HuH-7 (cell line): ENCODE measurements at regions not wholly inside any gene's neighbourhood (a gene's known extent, or its start where the extent isn't known, plus 50 kb on each side); places are given as distances from the start of the nearest gene placed in this dataset.

ENCODE experiments used
- DNase-seq: peaks from one replicate; pipeline ENCODE4 v3.0.0; 2011; ENCODE audit warnings: low spot score

DNA sequence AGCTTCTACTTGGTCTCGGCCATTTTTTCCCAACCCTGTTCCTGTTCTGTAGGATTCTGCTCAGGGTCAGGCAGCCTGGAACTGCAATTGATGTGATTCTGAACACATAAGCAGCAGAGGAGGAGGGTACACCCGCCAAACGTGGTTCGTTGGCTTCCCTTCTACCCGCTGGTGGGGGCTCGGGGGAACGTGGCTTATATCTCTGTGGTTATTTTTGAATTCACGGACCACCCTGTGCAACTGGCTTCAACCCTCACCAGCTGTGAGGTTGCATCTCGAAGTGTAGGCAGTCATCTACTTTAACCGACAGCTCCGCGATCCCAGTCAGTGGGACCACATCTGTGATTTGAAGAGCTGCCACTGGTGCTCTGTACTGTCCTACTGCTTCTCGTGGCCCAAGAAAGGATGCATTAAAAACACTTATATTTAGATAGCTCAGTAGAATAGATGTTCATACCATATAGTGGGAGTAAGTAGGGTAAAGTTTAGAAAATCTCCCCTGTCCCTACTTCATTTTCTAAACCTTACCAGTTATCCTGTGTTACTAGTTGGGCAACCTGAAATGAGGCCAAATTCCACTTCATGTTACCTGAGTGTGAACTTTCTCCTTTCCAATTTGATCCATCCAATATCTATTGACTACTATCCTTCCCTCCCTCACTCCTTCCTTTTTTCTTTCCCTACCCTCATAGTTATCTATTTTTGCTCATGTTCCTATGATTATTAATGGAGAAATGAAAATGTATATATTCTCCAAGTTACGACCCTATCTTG lies 80.4 kb upstream of the BCOR start:
- DNase-seq, result no peak

DNA sequence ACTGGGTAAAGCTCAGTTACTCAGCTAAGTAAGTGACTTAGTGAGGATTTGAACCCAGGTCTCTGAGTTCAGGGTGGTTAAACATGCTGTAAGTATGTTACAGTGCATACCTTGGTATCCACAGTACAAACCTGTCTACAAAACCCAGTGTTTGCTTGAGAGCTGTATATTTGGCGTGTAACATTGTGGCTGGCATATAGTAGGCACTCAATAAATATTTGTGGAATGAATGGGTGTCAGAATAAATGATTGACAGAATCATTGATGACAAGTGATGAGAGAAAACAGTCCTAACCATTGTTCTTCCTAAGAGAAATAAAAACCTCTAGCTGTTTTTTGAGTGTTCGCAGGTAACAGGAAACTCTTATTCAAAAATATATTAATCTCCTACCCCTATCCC lies 79.7 kb upstream of the BCOR start:
- no peak for DNase-seq

DNA sequence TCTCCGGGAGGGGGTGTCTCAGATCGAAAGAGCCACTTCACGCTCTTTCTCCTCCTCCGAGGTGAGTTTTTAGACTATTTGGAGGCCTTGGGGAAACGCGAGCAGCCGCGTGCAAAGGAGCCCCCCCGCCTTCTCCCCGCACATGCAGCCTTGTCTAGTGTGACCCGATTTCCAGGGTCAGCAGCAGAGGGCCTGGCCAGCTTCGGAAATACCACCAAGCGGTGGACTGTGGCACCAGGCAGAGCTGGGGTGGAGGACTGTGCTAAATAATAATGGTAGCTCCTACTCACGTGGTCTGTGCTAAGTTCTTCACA lies 79.3 kb upstream of the BCOR start:
- no peak for DNase-seq

DNA sequence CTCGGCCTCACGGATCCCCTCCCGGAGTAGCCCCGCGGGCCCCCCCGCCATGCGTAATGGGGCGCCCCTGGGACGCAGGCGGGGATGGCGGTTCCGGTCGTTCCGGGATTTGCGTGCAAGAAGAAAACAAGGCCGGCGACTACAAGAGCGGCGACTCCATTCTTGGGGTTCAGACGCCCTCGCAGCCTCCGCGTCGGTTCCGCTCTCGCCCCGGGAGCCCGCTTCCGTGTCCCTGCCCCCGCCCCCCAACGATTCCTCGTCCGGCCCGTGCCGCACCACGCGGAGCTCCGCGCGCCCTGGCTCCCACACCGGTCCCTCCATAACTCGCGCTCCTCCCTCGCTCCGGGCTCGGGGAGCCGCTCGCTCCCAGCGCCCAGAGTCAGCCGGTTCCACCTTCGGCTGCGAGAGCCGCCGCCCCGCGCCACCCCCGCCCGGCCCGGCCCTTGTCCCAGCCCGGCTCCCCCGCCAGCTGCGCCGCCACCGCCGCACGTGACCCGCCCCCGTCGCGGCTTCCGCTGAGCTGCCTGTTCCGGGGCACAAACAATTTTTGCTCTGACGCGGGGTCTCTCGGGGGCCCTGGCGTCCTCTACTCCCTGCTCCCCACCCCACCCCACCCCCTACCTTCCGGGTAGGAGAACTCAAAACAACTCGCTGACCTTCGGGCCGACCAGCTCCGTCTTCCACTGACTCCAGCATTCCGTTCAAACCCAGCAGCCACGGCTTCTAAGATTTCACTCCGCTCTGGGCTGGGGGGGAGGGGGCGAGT lies 78.8 kb upstream of the BCOR start:
- DNase-seq, result no peak

DNA sequence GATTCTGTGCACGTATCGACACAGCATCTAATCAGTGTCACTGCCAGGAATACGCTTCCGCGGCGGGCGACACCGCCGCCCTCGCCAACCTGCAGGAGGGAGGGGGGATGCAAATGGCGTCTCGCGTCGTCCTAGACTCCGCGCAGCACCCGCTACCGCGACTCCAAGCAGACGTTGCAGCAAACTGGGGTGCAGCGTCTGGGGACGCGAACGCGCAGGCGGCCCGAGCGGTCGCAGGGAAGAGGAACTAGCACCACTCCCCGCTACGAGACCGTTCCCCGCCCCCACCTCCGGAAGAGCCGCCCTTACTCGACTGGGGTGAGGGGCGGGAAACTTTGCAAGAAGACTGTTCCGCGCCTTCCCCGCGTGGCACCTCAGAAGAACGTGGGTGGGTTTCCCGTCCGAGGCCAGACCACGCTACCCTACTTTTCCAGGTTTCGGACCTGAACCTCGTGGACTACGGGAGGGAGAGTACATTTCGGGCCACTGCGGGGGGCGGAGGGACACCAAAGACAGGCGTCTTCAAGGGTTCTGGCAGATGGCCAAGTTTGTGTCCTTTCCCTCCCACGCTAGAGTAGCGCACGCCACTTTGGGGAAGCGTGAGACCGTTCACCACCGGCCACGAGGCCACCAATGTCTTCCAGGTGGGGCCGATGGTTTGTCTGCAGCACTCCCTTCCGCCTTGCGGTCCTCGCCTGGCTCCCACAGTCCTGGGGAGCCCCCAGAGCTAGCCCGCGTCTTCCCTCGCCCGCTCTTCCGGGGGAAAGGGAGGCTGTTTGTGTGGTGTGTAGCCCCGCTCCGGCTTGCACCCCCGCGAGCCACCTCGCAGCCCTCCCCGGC lies 78.0 kb upstream of the BCOR start:
- DNase-seq, result no peak

DNA sequence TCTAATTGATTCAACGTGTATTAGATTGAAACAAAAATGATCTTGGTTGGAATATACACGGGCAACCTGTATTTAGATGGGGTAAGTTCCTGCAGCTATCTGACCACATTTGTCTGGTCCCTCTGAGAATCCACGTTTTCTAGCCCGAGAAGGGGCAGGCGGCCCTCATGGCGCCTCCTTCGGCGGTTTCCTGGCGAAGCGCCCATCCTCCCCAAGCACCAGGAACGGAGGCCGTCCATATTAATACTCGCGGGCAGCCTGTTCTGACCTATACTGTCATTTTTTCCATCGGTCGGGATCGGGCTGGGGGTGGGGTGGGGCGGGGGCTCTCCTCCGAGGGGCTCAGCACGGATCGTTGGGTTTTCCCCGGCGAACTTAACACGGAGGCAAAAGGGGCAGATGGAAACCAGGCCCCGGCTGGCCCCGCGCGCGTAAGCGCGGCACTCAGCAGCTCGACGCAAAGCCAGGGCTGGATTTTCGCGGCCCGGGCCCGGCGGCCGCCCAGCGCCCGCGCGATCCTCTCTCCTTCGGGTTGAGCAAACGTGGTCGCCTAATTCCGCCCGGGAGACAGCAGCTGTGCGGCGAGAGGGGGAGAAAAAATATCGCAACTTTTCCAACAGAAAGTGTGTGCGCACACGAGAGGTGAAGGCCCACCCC lies 77.2 kb upstream of the BCOR start:
- no peak for DNase-seq

DNA sequence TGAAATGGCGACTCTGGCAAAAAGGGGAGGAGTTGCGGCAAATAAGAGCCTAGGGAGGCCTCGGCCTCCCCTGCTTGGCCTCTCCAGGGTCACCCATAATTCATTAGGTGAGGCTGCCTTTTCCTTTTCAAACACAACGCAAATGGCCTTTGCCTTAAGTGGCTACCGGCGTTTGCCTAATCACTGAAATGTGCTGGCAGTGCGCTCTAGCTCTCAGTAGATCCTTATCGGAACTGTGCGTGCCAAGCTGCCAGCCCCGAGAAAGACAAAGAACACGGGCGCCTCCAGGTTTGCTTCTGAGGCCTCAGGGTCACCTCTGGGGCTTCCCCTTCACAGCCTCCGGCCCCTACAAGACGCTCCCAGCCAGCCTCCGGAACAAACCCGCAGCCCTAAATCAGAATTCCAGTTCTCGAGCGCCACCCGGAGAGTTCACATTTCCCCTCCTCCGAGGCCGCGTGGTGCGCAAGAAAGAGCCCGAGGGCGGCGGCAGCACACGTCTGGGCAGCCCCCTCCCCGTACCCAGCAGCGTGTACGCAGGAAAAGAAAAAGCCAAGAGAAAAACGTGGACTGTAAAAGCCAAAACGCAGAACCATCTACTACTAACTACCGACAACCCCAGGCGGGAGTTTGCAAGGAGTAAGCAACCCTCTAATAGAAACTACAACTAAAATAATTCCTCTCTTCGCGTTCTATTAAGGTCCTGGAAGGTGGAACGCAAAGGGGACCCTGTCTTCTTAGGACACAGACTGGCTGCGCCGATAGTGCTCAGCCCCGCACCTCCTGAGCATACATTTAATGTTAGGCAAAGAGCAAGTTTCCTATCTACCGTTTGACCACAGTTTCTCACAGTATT lies 76.5 kb upstream of the BCOR start:
- DNase-seq, result no peak

DNA sequence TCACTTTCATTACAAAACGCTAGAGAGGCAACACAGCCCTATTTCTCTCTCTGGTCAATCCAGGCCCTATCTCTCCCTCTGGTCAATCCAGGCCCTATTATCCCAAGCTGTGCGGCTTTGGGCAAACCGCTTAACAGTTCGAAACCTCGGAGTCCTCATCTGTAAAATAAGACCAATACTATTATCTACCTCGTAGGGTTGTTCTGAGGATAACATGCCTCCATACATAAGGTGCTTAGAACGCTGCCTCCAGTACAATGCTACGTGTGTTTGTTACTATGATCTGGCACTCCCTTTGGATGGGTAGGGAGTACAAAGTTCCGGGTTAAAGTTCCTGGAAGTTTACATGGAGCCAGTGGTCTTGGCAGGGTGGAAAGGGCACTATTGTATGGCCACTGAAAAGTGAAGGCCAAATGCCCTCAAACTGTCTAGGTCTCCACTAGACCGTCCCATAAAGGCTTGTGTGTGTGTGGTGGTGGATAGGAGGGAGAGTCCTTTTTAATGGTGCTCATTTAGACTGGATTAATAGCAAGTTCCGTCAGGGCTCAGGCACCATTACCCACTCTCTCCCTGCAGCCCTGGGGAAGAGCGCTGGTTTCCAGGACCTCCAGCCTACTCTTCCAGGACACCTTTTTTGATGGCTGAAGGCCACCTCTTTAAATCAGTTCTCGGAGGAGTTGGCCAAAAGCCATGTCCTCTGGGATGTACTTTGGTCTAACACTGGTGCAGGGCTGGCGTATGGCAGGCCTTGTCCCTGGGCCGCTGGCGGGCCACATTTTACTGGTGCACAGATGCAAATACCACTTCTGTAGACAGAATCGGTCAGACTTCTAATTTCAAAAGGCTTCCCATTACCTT lies 75.6 kb upstream of the BCOR start:
- DNase-seq, result no peak

DNA sequence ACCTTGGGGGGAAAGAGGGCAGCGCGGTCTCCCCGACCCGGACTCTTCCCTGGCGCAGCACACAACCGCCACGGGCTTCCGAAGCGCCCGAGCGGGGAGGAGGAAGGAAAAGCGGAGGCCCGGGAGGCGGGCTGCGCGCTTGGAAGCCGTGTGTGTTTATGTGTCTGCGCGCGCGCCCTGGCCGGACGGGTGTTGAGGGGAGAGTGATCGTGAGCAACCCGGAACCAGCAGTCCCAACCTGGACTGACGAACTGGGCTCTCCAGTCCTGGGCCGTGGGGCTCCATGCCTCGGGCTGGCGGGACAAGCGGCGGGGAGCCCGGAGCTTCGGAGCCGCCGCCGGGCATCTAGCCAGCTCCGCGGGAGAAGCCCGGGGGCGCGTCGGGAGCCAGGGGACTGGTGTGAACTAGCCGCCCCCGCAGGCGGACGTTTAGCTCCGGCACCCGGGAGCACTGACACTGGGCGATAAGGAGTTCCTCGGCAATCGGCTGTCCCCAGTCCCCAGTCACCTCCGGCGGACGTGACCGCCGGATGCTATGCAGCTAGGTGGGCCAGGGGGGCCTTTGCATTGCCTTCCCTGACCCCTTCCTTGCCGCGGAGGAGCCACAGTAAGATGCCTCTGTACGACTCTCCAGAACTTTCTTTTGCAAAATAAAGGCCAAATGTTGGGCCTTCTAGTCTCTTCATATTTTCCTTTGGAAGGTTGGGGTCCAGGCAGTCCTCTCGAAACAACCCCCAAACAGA lies 74.8 kb upstream of the BCOR start:
- DNase-seq, result no peak

DNA sequence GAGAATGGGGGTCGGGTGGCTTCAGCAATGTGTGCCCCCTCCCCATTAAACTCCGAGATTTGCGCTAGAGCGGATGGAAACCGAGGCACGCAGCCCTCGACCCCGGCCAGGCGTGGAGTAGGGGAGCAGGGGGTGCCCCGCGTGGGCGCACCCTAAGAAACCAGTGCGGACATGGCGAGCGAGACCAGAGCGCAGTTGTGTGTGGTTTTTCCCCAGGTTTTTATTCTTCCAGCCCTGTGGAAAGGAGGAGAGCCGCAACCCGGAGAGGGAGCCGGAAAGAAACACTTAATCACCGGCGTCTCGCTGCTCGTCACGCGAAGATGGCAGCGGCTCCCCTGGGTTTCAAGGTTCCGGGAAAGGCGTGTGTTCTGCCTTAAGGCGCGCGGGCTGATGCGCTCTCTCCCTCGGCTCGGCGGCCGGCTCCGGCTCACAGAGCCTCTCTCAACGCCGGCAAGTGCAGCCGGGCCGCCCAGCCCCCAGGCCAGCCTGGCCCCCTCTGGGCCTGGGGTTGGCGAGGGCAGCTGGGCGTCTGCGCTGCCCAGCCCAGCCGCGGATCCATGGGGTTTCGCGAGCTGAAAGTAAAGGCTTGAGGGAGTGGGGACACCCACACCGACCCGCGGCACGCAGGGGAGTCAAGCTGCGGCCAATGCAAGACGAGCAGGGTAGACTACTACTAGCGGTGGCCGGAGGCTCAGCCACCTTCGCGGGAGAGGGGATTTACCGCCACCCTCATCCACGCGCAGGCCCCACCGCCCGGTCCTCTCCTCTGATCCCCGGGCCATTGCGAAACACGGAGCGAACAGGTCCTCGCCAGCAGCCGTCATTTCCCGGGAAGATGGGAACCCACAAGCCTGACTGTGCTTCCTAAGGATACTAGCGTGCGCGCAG lies 74.0 kb upstream of the BCOR start:
- no peak for DNase-seq

DNA sequence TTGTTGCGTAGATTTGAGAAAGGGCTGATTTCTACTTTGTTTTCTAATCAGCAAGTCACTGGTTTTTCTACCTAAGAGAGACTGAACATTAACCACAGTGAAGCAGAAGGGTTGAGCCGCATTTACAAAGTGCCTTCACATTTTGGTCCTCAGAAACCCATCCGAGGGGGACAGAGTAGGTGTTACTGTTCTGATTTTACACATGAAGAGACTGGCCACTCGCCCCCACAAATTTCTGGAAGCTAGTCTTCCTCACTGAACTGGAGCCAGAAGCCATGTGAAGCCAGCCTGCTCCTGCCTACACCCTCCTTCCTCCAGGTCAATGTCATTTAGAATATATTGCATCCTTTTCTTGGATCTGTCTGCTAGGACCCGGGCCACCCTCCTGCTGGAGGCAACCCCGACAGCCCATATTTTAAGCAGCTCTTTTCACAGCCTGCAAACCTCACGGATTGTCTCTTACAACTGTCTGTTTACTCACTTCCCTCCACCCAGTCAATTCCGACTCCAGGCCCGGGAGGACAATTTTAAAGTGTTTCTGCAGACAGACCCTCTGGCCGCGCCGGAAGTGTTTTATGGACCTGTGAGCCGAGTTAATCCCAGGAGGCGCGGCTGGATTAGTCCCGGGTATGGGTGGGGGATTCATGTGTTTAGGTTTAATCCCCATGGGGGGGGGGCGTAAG lies 73.2 kb upstream of the BCOR start:
- DNase-seq, result no peak

DNA sequence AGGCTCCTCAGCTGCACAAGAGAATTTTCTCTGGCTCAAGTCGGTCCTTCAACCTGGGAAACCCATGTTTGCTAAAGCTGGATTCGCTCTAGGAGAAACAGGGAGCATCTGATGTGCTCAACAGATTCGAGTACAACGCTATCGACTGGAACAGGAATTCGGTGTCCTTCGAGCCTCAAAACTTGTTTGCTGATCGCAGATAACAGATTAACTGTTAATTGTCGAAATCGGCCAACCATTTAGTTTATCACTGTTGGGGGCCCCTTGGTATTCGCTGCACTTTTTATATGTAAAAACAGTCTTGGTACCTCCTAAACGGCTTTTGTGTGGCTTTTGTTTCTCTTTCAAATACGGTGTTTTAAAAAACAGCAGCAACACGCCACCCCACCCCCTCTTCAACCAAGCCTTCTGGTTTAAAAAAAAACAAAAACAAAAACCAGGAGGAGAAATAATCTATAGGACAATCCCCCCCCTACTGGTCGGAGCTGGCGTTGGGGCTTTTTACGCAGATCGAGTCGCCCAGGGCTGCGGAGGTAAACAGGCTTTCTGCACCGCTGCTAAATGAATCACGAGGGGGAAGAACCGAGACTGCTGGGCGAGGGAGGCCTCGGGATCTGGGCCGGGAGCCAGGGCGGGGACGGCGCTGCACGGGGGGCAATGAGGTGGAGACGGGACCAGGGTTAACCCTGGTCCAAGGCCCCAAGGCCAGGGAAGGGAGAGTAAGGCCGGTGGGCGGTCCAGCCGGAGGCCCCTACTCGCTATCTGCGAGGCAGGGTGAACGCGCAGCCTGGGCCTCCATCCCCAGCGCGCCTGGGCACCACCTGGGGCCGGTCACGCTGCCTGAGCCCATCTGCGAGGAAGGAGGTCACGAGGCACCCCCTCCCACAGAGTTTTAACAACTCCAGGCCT lies 71.7 kb upstream of the BCOR start:
- peak; percentile 82 for DNase-seq

DNA sequence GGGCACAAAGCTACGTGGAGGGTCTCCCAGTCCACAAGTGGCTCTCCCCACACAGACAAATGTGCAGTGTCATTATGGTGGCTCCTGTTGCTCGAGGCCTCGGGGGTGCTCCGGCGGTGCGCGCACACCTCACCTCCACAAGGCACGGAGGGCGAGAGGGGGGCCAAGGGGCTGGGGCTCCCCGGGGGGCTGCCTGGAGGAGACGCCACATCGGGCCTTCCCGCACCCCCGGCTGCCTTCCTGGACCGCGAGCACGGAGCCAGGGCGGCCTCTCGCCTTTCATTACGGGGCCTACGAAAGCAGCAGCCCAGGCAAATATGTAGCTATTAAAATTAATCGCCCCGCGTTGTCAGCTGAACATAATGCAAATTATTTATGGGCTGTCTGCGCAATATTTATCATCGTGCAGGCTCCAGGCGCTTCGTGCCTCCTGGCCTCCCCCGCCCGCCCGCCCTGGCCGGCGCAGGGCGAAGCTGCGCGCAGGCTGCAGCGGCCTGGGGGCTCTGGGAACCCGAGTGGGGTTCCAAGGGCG lies 70.8 kb upstream of the BCOR start:
- DNase-seq, result no peak

DNA sequence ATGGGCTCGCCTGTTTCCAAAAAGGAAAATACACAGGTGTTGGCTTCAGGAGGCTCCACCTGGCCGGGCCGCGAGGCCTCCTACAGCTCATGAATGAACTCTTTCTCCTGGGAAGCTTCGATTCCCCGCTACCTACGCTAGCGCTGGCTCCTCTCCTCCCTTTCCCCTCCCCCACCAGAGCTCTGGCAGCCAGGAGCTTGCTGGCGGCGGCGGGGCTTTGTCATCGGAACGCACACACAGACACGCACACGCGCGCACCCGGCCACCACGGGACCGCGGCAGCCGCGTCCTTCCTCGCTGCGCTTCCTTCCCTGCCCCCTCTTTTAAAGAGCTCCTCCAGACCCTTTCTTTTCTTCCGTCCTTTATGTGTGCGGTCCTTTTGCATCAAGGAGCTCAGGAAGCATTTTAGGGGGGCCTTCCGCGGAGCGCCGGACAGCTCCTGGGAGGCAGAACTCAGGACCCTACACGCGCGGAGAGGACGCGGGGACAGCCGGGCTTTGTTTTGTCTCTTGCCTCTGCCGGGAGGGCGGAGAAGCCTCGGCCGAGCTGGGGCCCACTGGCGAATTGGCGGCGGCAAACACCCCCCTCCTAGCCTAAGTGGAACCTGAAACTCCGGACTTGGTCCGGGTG lies 70.2 kb upstream of the BCOR start:
- DNase-seq, result no peak

DNA sequence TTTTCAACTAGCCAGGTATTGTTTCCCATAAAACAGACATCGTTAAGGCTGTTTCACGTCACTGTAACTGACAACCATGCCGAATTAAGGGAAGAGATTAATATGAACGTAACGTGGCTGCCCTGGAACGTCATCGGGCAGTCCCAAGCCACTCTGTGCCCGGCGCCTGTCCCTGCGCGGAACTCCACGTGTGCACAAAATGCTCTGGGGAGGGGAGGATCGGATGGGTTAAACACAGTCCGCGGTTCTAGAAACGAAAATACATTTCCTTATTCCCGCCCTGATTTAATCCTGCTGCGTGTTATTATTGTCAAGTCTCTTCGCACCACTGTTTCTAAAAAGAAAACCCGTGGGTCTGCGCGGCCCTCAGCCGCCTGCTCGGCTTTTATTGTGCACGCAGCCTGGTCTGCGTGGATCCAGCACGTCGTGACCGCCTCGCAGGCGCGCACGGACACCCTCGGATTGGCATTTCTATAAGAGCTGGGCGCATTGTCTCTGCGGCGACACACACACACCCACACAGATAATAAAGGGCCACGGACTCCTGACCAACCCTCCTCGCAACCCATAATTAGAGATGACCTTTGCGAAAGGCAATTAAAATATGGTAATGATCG lies 69.6 kb upstream of the BCOR start:
- DNase-seq, result no peak

DNA sequence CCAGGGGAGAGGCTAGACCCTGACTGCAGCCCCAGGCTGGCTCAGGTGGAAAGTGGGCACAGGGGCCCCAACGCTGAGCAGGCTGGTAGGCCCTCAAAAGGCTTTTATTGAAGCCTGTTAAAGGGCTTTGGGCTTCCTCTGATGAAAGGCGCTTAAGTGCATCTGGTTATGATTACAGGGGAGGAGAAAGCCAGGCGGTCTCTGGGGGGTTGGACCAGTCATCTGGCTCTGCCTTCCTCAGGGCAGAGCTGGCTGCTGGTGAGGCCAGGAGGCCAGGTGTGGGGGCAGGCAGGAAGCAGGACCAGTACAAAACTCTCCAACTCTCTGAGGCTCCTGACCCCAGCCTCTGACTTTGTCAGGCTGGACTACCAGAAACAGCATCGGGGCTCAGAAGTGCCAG lies 68.8 kb upstream of the BCOR start:
- DNase-seq, result no peak
